ENCODE measurements at regions not wholly inside any gene's neighbourhood (a gene's known extent, or its start where the extent isn't known, plus 50 kb on each side); places are given as distances from the start of the nearest gene placed in this dataset.

DNA sequence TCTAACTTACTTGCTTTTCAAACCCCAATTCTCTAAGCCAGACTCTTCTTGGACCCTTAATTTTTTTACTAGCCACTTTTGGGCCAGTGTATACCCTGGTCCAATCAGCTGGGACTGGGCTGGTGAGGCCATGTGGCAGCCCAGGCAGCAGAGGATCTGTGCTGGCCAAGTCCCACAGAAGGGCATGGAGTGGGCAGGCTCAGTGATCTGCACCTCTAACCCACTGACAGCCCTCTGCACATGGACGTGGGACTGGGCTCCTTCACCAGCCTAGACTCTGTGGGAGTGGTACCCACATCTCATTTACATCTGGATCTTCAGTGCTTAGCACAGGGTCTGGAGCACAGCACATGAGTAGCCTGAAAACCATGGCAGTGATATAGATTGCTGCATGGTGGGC is 56.1 kb upstream of the PRR23C start:
- TF ChIP-seq EZH2 (IDR thresholded peaks at IDR 0.05; ENCODE audit: borderline replicate concordance, low read depth, low read length, severe bottlenecking) = no peak
- TF ChIP-seq, protein P1, sequence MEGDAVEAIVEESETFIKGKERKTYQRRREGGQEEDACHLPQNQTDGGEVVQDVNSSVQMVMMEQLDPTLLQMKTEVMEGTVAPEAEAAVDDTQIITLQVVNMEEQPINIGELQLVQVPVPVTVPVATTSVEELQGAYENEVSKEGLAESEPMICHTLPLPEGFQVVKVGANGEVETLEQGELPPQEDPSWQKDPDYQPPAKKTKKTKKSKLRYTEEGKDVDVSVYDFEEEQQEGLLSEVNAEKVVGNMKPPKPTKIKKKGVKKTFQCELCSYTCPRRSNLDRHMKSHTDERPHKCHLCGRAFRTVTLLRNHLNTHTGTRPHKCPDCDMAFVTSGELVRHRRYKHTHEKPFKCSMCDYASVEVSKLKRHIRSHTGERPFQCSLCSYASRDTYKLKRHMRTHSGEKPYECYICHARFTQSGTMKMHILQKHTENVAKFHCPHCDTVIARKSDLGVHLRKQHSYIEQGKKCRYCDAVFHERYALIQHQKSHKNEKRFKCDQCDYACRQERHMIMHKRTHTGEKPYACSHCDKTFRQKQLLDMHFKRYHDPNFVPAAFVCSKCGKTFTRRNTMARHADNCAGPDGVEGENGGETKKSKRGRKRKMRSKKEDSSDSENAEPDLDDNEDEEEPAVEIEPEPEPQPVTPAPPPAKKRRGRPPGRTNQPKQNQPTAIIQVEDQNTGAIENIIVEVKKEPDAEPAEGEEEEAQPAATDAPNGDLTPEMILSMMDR (IDR thresholded peaks at IDR 0.05; ENCODE audit: borderline replicate concordance, extremely low read depth, low read length, poor library complexity, severe bottlenecking) = no peak

Measured in DND-41 (cell line).